GM18502 (cell line): ENCODE measurements at regions not wholly inside any gene's neighbourhood (a gene's known extent, or its start where the extent isn't known, plus 50 kb on each side); places are given as distances from the start of the nearest gene placed in this dataset.

Experiments
- ATAC-seq: cut with Tn5 transposase; IDR thresholded peaks from one replicate; pipeline ENCODE4 v1.9.1; 2021; ENCODE audit warnings: mild to moderate bottlenecking; ENCODE audit not compliant: unreplicated experiment, poor library complexity

DNA sequence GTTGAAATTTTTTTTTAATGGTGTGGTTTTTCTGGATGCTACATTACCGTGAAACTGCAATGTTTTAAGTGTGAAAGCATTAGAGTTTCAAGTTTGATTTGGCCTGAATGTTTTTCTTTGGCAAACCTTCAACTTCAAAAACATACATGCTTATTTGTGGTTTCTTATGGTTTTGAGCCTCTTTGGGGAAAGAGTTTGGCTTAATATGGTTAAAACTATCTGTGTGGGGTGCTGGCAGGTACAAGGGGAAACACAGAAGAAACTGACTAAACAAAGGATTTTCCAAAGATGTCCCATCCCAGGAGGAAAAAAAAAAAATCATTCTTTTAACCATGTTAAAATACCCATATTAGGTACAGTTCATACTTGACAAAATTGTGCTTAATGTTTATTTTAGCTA is 121.1 kb downstream of the HGF start:
- ATAC-seq = no peak

DNA sequence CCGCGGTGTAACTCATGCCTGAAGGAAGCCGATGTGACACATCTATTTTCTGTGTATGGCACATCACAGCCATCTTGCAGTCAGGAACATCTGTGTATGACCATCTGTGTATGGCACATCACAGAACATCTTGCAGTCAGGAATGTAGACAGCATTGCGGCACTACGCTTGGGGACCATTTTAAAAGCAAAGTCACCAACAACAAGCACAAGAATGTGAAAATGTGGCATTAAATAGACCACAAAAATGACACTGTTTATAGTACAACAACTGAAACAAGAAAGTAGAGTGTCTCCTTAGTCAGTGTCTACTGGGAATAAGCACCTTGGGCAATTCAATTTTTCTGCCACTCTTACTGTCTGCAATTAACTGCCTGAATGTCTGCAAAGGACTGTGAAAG is 124.4 kb downstream of the HGF start:
- no peak for ATAC-seq

DNA sequence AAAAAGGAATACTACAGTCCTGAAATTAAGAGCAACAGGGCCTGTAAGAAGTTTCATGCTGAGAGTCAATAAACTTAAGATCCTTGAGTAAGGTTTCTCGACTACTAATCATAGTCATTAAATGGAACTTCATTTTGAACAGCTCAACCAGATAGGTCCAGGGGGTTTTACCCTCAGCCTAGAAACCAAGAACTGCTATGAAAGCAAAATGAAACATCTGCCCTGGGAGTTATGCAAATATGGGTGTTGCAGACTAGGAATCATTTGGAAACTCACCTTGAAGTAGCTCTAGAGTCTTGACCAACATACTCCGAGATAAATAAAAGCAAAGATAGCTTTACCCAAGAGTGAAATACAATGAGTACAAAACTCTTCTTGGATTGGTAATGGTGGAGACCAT is 128.0 kb downstream of the HGF start:
- no peak for ATAC-seq

DNA sequence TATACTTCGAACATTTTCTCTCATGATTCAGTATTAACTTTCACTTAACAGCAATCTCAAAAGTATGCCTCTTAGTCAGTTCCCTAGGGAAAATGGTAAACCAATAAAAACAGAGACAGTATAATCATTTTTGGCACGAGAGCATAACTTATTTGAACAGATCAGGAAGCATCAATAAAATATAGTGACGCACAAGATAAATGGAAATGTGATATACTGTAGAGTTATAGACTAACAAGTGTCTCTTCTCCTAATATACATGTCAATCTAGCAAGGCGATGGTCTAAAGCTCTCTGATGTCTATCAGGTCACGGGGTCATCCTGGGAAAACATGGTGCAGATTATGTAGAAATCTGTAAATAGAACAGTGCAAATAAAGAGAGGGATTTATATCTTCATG is 131.6 kb downstream of the HGF start:
- no peak for ATAC-seq

DNA sequence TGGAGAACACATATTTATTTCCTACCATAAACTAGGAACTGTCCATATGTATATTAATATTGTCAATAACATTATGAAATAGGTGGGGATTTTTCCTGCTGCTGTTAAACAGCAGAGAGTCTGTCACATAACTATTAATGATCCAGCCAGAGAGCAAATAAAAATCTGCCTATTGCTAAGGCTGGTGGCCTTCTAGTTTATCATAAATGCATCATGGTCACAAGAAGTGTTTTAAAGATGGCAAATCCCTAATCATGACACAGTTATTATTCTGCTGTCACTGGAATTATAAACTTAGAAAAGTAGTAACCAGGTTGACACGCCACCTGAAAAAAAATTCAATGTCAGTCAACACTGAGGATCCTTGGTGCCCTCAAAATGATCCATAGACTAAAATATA is 132.3 kb downstream of the HGF start:
- no peak for ATAC-seq

DNA sequence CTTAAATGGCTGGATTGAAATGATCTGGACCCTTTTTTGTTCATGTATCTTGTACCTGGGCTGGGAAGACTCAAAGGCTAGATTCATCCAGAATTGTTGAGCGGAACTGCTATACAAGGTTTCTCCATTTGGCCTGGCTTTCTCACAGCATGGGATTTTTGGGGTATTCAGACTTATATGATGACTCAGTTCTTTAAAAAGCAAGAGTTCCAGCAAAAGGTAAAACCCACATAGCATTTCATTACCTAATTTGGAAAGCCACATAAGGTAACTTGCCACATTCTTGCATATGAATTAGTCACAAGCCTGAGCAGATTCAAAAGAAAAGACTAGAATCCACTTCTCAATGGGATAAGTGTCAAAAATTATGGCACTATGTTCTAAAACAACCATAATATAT is 137.4 kb downstream of the HGF start:
- ATAC-seq = no peak

DNA sequence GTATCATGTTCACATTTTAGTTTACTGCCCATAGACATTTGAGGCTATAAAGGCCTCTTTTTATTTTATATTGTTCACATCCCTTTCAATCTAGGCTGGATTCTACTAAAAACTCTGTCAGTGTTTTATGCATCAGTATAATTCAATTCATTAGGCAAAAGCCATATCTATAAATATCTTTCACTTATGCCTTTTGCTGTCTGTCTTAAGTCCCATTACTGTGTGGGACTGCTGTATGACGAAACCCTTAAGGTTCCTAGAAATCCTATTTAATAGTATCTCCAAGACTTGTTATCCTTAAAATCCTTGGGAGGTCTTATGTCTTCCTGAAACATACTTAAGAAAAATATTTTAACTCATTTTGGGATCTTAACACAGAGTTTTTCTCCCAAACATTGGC is 139.2 kb downstream of the HGF start:
- no peak for ATAC-seq

DNA sequence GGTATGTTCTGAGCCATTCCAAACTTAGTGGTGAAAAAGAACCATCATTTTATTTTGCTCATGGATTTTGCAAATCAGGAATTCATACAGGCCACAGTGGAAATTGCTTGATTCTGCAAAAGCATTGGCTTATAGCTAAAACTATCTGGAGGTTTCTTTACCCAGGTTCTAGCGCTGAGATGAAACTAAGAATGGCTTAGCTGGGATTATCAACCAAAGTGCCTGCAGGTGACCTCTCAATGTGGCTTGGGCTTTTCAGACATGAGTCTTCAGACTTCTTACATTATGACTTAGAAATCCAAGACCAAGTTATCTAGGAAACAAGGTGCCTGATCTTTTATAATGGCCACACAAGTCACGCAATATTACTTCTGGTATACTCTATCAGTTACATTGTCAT is 140.1 kb downstream of the HGF start:
- ATAC-seq = no peak

DNA sequence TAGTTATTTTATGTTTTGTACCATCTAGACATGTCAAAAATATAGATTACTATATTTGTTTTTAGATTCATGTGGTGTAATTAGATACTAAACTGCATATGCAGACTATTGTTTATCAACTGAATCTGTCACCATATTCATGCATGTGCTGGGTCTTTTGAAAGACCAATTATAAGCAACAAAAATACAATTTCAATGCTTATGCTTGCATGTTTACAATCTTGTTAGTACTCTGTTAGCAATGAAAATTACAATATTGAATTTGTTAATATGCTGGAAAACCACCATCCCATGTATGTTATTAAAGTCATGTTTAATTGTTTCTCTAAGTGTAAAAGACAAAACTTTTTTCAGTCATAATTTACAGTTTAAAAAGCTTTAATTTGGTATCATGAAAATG is 140.9 kb downstream of the HGF start:
- ATAC-seq = no peak

DNA sequence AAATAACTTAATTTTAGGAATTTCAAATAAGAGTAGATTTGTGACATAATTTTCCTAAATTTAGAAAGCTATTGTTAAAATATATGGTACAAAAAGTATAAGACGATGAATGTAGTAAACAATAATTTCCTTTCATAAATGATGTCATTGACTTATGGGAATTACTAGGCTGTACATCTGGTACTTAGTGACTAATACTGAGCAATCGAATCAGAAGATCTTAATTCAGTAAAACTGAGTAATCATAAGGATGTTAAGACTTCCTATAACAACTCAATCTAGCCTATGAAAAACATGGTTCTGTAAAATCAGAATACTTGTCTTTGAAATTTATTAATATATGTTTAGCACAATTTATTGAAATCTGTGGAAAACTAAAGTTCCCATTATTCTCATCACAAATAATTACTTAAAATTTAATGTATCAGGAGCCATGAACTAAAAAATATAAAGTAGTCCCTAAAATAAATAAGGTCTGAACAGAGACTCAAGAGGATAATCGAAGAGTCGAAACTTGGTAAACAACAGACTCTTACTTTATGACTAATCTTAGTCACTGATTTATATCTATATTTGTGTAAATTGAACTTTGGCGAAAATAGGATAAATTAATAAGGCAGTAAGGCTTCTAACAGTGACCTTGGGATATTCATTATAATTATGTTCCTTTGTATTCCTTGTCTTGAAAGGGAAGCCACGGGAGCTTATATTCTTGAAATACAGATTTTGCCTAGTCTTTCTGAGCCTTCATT is 142.1 kb downstream of the HGF start:
- no peak for ATAC-seq

DNA sequence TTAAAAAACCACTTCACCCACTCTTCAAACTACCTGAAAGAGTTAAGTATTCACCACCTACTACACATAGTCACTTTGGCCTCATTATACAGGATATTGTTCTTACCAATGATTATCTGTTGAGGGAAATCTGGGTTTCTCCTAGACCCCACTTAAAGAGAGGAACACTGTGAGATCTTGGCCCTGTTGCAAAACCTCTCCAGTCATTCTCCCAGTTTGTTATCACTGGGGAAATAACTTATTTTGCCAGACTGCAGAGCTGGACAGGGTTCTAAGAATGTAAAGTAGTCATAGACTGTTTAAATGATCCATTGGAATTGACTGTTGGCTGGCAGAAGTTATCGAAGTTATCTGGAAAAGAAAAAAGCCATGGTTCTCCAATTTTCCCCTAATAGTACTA is 143.8 kb downstream of the HGF start:
- ATAC-seq = no peak

DNA sequence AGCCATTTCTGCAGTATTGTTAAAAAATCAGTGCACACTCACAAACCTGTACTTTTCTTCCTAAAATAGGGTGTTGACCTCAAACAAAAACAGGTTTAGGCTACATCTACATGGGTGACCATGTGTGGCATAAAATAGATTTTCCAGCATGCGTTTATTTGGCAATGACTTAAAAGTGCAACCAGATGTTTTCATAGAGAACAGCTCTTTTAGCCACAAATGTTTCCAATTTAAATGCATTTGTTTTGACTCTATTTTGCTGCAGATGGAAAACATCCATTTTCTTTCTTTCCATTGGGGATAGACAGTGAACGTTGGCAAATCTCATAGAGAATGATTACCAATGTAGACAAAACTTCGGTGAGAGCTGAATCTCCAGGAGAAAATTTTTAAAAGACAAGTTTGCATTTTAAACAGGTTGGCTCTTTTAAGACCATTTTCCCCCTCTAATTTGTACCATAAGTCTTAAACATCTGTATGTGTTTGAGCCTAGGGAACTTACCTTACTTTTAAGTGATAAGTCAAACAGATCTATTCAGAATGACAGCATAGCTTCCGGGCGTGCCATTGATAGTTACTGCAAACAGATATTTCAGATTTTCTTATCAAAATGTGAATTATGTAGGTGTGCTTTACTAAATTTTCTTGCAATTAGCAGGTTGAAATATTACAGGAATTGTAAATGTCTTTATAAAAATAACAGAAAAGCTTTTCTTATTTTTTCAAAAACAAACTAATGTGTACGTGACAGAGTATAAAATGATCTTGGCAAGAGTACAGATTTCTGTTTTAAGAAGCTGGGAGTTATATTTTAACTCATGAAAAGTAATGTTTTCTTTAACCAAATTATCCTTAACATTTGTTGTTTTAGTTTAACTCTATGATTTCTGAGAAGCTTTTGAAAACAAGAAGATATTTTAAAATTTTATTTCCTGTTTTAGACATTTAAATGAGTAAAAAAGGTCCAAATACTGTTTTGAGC is 144.9 kb downstream of the HGF start:
- no peak for ATAC-seq

DNA sequence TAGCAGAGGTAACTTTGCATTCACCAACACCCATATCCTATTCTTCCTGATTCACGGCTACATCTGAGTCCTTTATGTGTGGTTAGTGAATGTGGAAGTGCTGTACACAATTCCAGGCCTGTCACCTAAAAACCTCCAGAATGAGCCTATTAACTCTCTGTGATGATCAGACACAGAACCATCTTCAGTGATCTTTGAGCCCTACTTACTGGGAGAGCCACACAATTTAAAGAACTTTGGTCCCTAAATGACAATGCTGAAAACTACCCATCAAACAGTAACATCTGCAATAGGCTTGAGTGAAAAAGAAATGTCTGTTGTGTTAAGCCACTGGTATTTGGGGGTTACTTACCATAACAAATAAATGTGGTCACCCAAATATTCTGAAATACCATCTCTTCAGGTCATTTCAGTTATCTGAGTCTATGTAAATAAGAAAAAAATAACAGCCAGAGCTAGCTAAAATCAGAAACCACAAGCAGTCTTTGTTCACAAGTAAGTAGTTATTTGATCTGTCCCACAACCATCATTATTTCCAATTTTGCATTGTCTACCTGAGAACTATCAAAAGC is 145.7 kb downstream of the HGF start:
- no peak for ATAC-seq

DNA sequence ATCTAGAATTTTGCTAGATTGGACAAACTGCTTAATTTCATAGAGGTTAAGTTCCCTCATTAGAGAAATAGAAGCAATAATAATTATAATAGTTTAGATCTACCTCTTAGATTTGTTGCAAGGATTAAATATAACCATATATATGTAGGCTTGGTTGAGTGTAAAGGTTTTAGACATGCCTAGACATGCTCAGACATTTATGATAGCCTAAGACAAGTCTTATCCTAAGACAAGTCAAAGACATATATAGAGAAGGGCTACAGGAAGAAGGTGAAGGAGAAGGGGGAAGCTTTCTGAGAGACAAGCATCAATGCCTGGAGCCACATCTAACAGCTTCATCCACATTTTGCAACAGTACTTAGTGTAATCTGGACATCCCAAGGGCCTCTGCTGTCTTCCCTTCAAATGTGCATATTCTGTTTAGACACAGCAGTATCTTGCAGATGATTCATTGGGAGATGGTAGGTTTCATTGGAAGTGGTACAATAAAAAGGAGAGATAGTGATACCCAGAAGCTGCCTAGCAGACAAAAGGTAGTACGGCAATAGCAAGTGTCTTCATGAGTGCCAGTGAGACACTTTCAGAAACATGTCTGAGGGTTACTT is 146.5 kb downstream of the HGF start:
- ATAC-seq = no peak

DNA sequence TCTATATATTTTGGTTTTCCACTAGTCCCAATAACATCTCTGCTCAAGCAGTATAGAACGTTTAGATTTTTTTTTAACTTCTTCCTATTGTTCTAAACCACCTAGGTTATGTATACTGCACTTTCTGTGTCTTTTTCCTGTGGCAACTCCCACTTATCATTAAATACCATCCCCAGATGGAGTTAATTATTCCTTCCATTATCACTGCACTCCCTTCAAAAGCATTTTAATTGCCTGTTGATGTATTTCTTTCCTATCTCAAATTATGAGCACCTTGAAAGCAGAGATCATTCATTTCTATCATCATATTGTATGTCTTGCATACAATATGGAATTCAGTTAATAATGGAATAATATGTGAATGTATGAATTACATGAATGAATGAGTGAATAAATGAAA is 148.0 kb downstream of the HGF start:
- no peak for ATAC-seq

DNA sequence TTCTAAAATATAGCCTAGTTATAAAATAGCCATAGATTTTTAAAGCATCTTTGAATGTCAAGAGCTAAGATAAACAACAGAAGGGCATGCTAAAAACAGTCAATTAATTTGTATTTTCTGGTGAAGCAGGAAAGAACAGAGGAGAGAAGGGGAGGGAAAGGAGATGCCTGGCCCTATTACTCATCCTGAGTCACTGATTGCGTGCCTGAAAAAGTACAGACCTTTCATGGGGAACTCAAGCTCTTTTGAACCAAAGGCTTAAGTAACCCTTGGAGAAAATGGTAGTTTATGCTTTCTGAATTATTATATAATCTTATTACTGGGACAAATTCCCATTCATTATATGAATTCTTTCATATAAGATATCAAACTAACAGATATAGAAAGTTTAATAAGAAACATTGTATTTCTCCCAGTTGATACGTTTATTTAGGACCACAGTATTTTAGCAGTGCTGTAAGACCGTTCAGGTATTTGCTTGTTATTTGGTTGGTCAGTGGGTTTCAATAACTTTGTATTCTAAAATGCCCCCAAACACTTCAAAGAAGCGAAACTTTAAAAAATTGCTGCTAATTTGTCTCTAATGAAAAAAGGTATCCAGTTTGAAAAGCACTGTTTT is 151.3 kb downstream of the HGF start:
- ATAC-seq = no peak

DNA sequence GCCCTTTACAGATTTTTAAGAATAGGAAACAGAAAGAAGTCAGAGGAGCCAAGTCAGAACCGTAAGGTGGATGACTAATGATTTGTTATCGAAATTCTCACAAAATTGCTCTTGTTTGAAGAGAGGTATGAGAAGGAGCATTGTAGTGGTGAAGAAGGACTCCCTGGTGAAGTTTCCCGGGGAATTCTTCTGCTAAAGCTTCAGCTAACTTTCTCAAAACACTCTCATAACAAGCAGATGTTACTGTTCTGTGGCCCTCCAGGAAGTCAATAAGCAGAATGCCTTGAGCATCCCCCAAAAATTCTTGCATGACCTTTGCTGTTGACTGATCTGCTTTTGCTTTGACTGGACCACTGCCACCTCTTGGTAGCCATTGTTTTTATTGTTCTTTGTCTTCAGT is 152.9 kb downstream of the HGF start:
- ATAC-seq = no peak

DNA sequence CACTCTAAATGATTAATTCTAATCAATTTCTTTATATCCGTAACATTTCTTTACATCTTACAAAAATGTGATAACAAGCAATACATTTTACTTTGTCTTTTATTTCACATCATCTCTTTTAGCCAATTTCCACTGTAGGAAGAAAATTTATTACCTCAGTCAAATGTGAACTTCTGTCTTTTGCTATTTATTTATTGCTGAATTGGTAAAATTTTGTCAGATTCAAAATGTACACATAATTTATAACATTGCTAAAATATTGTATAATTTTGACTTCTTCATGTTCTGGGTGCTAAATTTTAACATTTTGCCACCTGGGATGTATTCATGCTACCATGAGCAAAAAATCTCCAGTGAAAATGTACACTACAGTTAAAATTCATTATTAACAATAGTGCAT is 158.0 kb downstream of the HGF start:
- ATAC-seq = no peak

DNA sequence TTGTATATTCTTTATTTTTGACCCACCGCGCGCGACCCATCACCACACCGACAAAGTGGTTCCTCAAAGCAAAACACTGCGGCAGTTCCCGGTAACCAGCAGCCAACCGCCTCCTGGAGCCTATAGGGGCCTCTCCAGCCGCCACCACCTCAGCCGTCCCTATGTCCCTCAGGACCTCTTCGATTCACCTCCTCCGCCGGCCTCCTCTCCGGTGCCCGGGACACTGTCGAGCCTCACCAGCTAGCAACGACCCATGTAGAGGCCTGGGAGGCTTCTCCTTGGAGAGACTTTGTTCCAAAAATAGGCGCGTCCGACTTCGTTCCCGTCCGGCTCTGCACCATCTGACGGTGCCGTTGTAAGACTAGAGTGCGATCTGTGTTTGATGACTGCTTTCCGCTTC is 158.8 kb downstream of the HGF start:
- no peak for ATAC-seq

DNA sequence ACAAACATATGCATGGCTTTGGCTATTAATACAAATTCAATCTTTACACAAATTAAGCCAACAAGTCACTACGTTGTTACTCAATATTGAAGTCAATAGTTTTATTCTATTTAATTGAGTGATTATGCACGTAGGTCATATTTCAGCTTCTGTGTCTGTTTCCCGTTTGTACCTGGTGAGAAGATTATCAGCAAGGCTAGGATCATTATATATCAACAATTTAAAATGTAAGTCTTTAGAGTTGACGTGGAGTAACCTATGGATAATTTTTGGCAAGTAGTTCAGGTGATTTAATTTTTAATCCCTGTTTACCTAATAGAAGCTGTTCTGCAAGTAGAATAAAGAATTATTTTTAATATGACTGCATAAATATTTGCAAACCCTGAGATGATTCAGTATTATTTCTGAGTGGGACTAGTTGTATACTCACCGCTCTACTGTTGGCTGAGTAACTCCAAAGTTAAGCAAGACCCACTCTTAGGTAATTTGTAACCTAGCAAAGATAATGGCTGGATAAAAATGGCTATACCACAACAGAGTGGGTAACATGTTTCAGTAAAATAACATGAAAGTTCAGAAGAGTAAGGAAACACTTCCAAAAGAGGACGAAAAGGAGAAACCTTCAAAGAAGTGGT is 161.0 kb downstream of the HGF start:
- ATAC-seq = no peak
